ENCODE measurements at regions not wholly inside any gene's neighbourhood (a gene's known extent, or its start where the extent isn't known, plus 50 kb on each side); places are given as distances from the start of the nearest gene placed in this dataset.

- in situ Hi-C loops (cut with HindIII; ENCODE audit: low sequenced_read_pairs), result no loop called here
- no peak for DNase-seq (ENCODE audit: low read depth, low spot score)
- TF ChIP-seq, protein P1, sequence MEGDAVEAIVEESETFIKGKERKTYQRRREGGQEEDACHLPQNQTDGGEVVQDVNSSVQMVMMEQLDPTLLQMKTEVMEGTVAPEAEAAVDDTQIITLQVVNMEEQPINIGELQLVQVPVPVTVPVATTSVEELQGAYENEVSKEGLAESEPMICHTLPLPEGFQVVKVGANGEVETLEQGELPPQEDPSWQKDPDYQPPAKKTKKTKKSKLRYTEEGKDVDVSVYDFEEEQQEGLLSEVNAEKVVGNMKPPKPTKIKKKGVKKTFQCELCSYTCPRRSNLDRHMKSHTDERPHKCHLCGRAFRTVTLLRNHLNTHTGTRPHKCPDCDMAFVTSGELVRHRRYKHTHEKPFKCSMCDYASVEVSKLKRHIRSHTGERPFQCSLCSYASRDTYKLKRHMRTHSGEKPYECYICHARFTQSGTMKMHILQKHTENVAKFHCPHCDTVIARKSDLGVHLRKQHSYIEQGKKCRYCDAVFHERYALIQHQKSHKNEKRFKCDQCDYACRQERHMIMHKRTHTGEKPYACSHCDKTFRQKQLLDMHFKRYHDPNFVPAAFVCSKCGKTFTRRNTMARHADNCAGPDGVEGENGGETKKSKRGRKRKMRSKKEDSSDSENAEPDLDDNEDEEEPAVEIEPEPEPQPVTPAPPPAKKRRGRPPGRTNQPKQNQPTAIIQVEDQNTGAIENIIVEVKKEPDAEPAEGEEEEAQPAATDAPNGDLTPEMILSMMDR (IDR thresholded peaks at IDR 0.05; ENCODE audit: low read depth, low read length), result no peak
- H3K4me3 ChIP-seq (ENCODE audit: low read depth, low read length), result no peak overlapping the region
Measured at GRCh38 chr10:28967031-28967430, 289.7 kb downstream of the BAMBI start.

GRCh38 chr10:28969413-28969812 lies 292.1 kb downstream of the BAMBI start:
- no peak overlapping the region for H3K4me3 ChIP-seq (ENCODE audit: low read depth, low read length)
- no peak for DNase-seq (ENCODE audit: low read depth, low spot score)
- in situ Hi-C loops (cut with HindIII; ENCODE audit: low sequenced_read_pairs), result no loop called here
- TF ChIP-seq, protein P1 (IDR thresholded peaks at IDR 0.05; ENCODE audit: low read depth, low read length), result no peak

- H3K4me3 ChIP-seq (ENCODE audit: low read depth, low read length), result no peak overlapping the region
- DNase-seq (ENCODE audit: low read depth, low spot score), result peak; percentile 64
- TF ChIP-seq, protein P1 (IDR thresholded peaks at IDR 0.05; ENCODE audit: low read depth, low read length), result no peak
- in situ Hi-C loops (cut with HindIII; ENCODE audit: low sequenced_read_pairs), result no loop called here
Measured at GRCh38 chr10:28970231-28970630, 292.9 kb downstream of the BAMBI start.

- H3K4me3 ChIP-seq (ENCODE audit: low read depth, low read length), result no peak overlapping the region
- in situ Hi-C loops (cut with HindIII; ENCODE audit: low sequenced_read_pairs), result no loop called here
- no peak for DNase-seq (ENCODE audit: low read depth, low spot score)
- TF ChIP-seq, protein P1 (IDR thresholded peaks at IDR 0.05; ENCODE audit: low read depth, low read length), result no peak
Measured at GRCh38 chr10:28971255-28971654, 293.9 kb downstream of the BAMBI start.

- TF ChIP-seq, protein P1 (IDR thresholded peaks at IDR 0.05; ENCODE audit: low read depth, low read length), result no peak
- in situ Hi-C loops (cut with HindIII; ENCODE audit: low sequenced_read_pairs), result no loop called here
- H3K4me3 ChIP-seq (ENCODE audit: low read depth, low read length), result no peak overlapping the region
- no peak for DNase-seq (ENCODE audit: low read depth, low spot score)
Measured at GRCh38 chr10:28971764-28972163, 294.4 kb downstream of the BAMBI start.

DNA sequence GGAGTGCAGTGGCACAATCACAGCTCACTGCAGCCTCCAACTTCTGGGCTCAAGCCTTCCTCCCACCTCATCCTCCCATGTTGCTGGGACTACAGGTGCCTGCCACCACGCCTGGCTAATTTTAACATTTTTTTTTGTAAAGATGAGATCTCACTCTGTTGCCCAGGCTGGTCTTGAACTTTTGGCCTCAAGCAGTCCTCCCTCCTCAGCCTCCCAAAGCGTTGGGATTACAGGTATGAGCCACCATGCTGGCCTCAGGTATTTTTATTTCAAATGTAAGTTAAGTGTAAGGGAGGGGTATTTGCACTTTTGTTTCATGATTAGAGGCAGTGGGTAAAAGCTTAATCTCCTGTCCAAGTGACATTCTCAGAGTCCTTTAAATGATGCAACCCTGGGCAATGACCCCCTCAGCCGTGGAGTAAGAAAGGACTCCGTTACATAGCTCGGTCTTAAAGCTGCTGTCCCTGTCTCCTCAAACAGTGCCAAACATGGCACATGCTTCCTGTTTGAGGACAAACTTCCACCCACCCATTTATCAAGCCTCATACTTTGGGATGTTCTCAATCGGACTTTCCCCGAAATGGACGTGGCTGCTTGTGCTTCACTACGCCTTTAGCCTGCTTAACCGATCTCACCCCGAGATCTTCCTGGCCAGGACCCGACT lies 296.1 kb downstream of the BAMBI start:
- in situ Hi-C loops (cut with HindIII; ENCODE audit: low sequenced_read_pairs), result no loop called here
- DNase-seq (ENCODE audit: low read depth, low spot score), result no peak
- TF ChIP-seq, protein P1 (IDR thresholded peaks at IDR 0.05; ENCODE audit: low read depth, low read length), result no peak
- H3K4me3 ChIP-seq (ENCODE audit: low read depth, low read length), result no peak overlapping the region
